Hepatocyte (in vitro differentiated cells): ENCODE measurements at regions not wholly inside any gene's neighbourhood (a gene's known extent, or its start where the extent isn't known, plus 50 kb on each side); places are given as distances from the start of the nearest gene placed in this dataset.

Source experiments
- EZH2 ChIP-seq: fragments of 200-600 bp; sonication (generic); IDR thresholded peaks from 2 replicates; pipeline ENCODE4 v1.6.1; 2016; ENCODE audit warnings: antibody characterized with exemption, mild to moderate bottlenecking, borderline replicate concordance
- TF ChIP-seq, protein P1 (sequence below): fragments of 200-600 bp; sonication (generic); IDR thresholded peaks from 2 replicates; pipeline ENCODE4 v1.5.1; 2016; ENCODE audit warnings: antibody characterized with exemption, mild to moderate bottlenecking; ENCODE audit not compliant: poor library complexity

DNA sequence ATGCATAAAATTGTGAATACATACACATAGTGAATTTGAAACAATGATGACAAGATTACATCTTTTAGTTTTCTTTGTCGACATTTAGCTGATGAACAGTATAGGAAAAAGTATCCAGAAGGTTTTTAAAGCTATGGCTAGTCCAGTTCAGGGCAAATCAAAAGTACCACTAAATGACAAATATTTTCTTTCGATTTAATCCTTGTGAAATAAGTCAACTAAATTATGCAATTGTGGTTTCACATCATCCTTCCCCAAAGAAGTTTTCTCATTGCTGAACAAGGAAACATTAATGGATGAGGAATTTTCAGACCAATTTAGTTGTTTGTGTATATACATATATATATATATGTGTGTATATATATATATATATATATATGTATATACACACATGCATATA is 774.0 kb downstream of the DNAJB9 start:
- TF ChIP-seq, protein P1, sequence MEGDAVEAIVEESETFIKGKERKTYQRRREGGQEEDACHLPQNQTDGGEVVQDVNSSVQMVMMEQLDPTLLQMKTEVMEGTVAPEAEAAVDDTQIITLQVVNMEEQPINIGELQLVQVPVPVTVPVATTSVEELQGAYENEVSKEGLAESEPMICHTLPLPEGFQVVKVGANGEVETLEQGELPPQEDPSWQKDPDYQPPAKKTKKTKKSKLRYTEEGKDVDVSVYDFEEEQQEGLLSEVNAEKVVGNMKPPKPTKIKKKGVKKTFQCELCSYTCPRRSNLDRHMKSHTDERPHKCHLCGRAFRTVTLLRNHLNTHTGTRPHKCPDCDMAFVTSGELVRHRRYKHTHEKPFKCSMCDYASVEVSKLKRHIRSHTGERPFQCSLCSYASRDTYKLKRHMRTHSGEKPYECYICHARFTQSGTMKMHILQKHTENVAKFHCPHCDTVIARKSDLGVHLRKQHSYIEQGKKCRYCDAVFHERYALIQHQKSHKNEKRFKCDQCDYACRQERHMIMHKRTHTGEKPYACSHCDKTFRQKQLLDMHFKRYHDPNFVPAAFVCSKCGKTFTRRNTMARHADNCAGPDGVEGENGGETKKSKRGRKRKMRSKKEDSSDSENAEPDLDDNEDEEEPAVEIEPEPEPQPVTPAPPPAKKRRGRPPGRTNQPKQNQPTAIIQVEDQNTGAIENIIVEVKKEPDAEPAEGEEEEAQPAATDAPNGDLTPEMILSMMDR: no peak
- TF ChIP-seq EZH2: no peak
